ENCODE measurements at regions not wholly inside any gene's neighbourhood (a gene's known extent, or its start where the extent isn't known, plus 50 kb on each side); places are given as distances from the start of the nearest gene placed in this dataset.

DNA sequence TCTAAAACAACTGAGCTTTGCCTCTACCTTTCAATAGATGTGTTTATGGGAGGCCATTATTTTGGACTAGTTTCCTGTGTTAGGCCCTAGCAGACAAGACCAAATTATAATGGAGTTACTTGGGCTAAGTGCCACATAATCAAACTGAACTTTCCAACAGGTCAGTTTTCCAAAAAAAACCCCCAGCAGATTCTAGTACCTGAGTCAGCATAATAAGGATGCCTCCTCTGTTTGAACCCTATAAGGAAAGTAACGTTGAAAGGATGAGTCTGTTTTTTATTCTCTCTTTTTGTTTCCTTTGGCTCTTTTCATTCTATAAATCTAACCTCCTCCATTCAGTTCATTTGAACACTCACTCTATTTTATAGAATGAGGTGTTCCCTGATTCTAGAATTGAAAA, 148.1 kb upstream of the FAM3C start:
- no peak for TF ChIP-seq EZH2 (optimal IDR thresholded peaks at IDR 0.05; ENCODE audit: low read depth, low read length)
- no peak for TF ChIP-seq EZH2phosphoT487 (IDR thresholded peaks at IDR 0.05; ENCODE audit: low read length)

All from MM.1S (cell line).